ENCODE measurements at regions not wholly inside any gene's neighbourhood (a gene's known extent, or its start where the extent isn't known, plus 50 kb on each side); places are given as distances from the start of the nearest gene placed in this dataset.

GRCh38 chr12:97005174-97005573, 98.1 kb downstream of the NEDD1 start:
- POLR2A ChIA-PET, result no interaction called here
- Mint-ChIP-seq H3K4me1 (peaks cover 0 to 2% (median 0%) of the 10 kb centered on the region in 4 donors), H3K4me3 (no peak overlapping the region), H3K9me3 (no peaks in the 10 kb centered on the region), H3K27ac (no peak overlapping the region), H3K36me3 (no peaks in the 10 kb centered on the region), H3K27me3 (peaks cover 20 to 44% (median 25%) of the 10 kb centered on the region in 5 donors)
- DNase-seq (no peak), ATAC-seq (no peak)

- H3K4me1 Mint-ChIP-seq, result peaks cover 0 to 2% (median 0%) of the 10 kb centered on the region in 4 donors
- H3K27me3 Mint-ChIP-seq, result peaks cover 20 to 46% (median 24%) of the 10 kb centered on the region in 5 donors
- H3K27ac Mint-ChIP-seq, result no peak overlapping the region
- POLR2A ChIA-PET, result no interaction called here
- ATAC-seq (no peak), DNase-seq (no peak)
- H3K4me3 Mint-ChIP-seq, result no peak overlapping the region
- no peaks in the 10 kb centered on the region for H3K36me3 Mint-ChIP-seq
- H3K9me3 Mint-ChIP-seq, result no peaks in the 10 kb centered on the region
Measured at GRCh38 chr12:97005646-97006045, 98.6 kb downstream of the NEDD1 start.

- Mint-ChIP-seq H3K4me1 (peaks cover 0 to 2% (median 0%) of the 10 kb centered on the region in 4 donors), H3K4me3 (no peak overlapping the region), H3K27ac (no peak overlapping the region), H3K36me3 (no peaks in the 10 kb centered on the region), H3K27me3 (peaks cover 20 to 46% (median 22%) of the 10 kb centered on the region in 5 donors), H3K9me3 (no peaks in the 10 kb centered on the region)
- ATAC-seq, result no peak
- POLR2A ChIA-PET, result no interaction called here
- no peak for DNase-seq
Measured at GRCh38 chr12:97006585-97006984, 99.5 kb downstream of the NEDD1 start.

DNA sequence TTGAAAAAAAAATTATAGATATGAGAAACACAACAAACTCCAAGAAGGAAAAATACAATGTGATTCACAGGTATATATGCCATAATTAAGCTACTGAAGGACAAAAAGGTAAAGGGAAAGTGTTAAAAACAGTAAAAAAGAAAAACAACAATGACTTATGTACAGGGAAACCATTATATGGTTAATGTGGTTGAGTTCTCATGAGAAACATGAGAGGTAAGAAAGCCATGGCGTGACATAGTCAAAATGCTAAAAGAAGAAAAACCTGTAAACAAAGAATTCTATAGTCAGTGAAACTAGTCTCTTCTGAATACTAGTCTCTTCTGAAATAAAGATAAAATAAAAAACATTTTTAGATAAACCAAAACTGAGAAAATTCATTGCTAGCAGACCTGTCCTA, 109.1 kb downstream of the NEDD1 start:
- no peak overlapping the region for H3K4me3 Mint-ChIP-seq
- no peak for DNase-seq

DNA sequence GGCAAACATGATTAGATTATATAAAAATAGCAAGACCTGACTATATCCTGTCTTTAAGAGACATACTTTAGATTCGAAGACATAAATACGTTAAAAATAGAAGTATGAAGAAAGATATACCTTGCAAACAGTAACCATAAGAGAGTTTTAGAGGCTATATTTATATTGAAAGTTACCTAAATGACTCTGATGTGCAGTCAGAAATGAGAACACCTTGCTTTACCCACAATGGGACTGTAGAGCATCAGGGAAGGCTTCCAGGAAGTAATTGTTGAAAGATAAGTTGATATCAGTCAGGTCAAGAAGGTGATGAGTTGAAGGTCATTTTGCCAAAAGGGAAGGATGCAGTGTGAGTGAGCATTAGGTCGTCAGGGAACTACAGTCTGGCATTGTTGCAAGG, 110.2 kb downstream of the NEDD1 start:
- no peak for DNase-seq
- Mint-ChIP-seq H3K27ac (no peak overlapping the region), H3K36me3 (peaks cover 0 to 15% (median 2%) of the 10 kb centered on the region in 3 donors), H3K9me3 (peaks cover 2 to 24% (median 11%) of the 10 kb centered on the region in 9 donors), H3K4me1 (no peaks in the 10 kb centered on the region), H3K4me3 (no peak overlapping the region), H3K27me3 (peaks cover 9 to 30% (median 12%) of the 10 kb centered on the region in 5 donors)
- POLR2A ChIA-PET, result no interaction called here
- ATAC-seq, result no peak

More for the DNA sequence above, 109.1 kb downstream of the NEDD1 start:
- POLR2A ChIA-PET, result no interaction called here
- H3K27me3 Mint-ChIP-seq, result peaks cover 9 to 30% (median 11%) of the 10 kb centered on the region in 5 donors
- ATAC-seq, result no peak
- peaks cover 2 to 24% (median 11%) of the 10 kb centered on the region in 9 donors for H3K9me3 Mint-ChIP-seq
- H3K36me3 Mint-ChIP-seq, result peaks cover 0 to 15% (median 2%) of the 10 kb centered on the region in 3 donors
- H3K4me1 Mint-ChIP-seq, result no peaks in the 10 kb centered on the region
- H3K27ac Mint-ChIP-seq, result no peak overlapping the region

- Mint-ChIP-seq H3K4me1 (no peaks in the 10 kb centered on the region), H3K9me3 (no peaks in the 10 kb centered on the region), H3K4me3 (no peak overlapping the region), H3K27me3 (peaks cover 0 to 13% (median 3%) of the 10 kb centered on the region in 5 donors), H3K27ac (no peak overlapping the region), H3K36me3 (no peaks in the 10 kb centered on the region)
- DNase-seq (no peak), ATAC-seq (no peak)
- POLR2A ChIA-PET, result no interaction called here
Measured at GRCh38 chr12:97022536-97023230, 115.6 kb downstream of the NEDD1 start.

- H3K9me3 Mint-ChIP-seq, result no peaks in the 10 kb centered on the region
- no peaks in the 10 kb centered on the region for H3K4me1 Mint-ChIP-seq
- ATAC-seq, result no peak
- DNase-seq, result no peak
- peaks cover 0 to 13% (median 3%) of the 10 kb centered on the region in 5 donors for H3K27me3 Mint-ChIP-seq
- no peak overlapping the region for H3K4me3 Mint-ChIP-seq
- POLR2A ChIA-PET, result no interaction called here
- H3K27ac Mint-ChIP-seq, result no peak overlapping the region
- no peaks in the 10 kb centered on the region for H3K36me3 Mint-ChIP-seq
Measured at GRCh38 chr12:97024393-97024792, 117.3 kb downstream of the NEDD1 start.

DNA sequence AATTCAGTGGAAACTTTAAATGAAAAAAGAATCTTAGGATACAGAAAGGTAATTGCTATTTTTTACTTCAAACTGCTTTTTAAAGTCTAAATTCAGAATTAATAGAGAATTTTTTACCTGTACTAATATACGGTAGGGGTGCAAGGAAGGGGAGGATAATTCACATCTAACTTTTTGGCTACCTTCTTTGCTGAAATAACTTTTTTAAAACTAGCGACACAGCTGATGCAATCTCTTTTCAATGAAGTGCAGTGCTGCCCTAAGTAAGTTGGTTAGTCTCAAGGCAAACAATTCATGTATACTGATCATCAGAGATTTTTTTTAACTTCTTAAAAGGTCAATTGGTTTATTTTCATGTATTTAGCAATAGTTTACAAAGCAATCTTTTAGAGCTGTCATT, 119.8 kb downstream of the NEDD1 start:
- Mint-ChIP-seq H3K4me1 (no peaks in the 10 kb centered on the region), H3K27ac (no peak overlapping the region), H3K36me3 (no peaks in the 10 kb centered on the region), H3K9me3 (no peaks in the 10 kb centered on the region), H3K4me3 (no peak overlapping the region), H3K27me3 (peaks cover under 1 to 12% (median 8%) of the 10 kb centered on the region in 5 donors)
- no peak for ATAC-seq
- no peak for DNase-seq
- POLR2A ChIA-PET, result no interaction called here

DNA sequence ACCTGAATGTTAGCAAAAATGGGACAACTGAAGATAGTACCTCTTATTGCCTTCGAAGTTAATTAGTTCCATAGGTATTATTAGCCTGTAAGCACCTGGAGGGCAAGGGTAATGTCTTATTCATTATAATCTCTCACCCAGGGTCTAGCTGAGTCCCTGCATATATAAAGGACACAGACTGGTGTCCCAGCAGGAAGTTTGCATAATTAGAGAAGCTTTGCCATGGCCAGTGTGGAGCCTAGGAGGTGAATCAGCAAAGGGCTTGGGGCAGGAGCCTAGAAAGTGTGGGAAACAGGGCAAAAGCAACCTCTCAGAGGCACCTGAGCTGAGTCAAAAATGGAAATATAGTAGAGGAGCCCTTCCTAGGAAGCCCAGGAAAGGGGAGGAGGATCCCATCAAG, 120.4 kb downstream of the NEDD1 start:
- Mint-ChIP-seq H3K27me3 (peaks cover 4 to 17% (median 10%) of the 10 kb centered on the region in 5 donors), H3K36me3 (no peaks in the 10 kb centered on the region), H3K4me1 (peaks cover 0 to 2% (median 0%) of the 10 kb centered on the region in 4 donors), H3K9me3 (no peaks in the 10 kb centered on the region), H3K4me3 (no peak overlapping the region), H3K27ac (no peak overlapping the region)
- DNase-seq (no peak), ATAC-seq (no peak)
- POLR2A ChIA-PET, result no interaction called here

DNA sequence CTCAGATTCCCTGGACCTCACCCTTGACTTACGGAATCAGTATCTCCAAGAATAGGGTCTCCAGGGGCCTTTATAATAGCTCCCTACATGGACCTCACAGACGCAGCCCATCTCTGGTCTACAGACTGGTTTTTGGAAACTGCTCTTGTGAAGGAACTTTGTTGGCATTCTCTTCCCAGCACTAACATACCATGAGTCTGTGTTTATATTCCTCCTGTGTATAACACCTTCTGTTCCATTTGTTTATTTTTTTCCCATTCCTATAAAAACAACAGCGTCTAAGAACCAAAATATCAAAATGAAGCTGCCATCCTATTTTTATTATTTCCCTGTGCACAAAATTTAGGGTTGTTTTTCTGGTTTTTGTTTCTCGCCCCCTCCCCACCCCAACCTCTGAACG, 131.1 kb downstream of the NEDD1 start:
- Mint-ChIP-seq H3K9me3 (peaks cover 0 to 9% (median 0%) of the 10 kb centered on the region in 9 donors), H3K36me3 (no peaks in the 10 kb centered on the region), H3K4me3 (no peak overlapping the region), H3K4me1 (no peaks in the 10 kb centered on the region), H3K27ac (no peak overlapping the region), H3K27me3 (peaks cover 3 to 27% (median 18%) of the 10 kb centered on the region in 5 donors)
- DNase-seq, result no peak
- no peak for ATAC-seq
- POLR2A ChIA-PET, result no interaction called here

DNA sequence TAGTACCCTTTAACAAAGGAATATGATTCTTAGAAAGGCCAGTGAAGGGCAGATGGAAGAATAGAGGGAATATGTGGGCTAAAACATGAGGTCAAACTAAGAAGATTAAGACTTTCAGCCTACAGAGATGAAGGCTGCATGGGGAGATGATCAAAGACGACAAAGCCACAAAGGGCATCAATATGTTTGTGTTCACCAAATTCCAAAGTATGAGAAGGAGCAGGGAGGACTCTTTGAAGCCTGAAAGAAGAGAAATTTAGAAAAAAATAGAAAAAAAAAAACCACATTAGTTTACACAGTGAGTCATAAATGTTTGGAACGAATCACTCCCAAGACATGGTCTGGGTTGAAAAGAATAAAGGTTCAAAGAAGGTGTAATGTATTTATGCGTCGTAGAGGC, 131.8 kb downstream of the NEDD1 start:
- H3K36me3 Mint-ChIP-seq, result no peaks in the 10 kb centered on the region
- ATAC-seq (no peak), DNase-seq (no peak)
- peaks cover 3 to 27% (median 18%) of the 10 kb centered on the region in 5 donors for H3K27me3 Mint-ChIP-seq
- peaks cover 0 to 9% (median 0%) of the 10 kb centered on the region in 9 donors for H3K9me3 Mint-ChIP-seq
- no peaks in the 10 kb centered on the region for H3K4me1 Mint-ChIP-seq
- no peak overlapping the region for H3K27ac Mint-ChIP-seq
- POLR2A ChIA-PET, result no interaction called here
- H3K4me3 Mint-ChIP-seq, result no peak overlapping the region

GRCh38 chr12:97046901-97047300, 139.8 kb downstream of the NEDD1 start:
- H3K4me3 Mint-ChIP-seq, result no peak overlapping the region
- POLR2A ChIA-PET, result no interaction called here
- H3K9me3 Mint-ChIP-seq, result no peaks in the 10 kb centered on the region
- no peak for ATAC-seq
- no peaks in the 10 kb centered on the region for H3K4me1 Mint-ChIP-seq
- H3K27me3 Mint-ChIP-seq, result peaks cover 2 to 17% (median 6%) of the 10 kb centered on the region in 5 donors
- H3K36me3 Mint-ChIP-seq, result no peaks in the 10 kb centered on the region
- DNase-seq, result no peak
- H3K27ac Mint-ChIP-seq, result no peak overlapping the region

GRCh38 chr12:97047361-97047760, 140.3 kb downstream of the NEDD1 start:
- Mint-ChIP-seq H3K9me3 (no peaks in the 10 kb centered on the region), H3K4me3 (no peak overlapping the region), H3K4me1 (no peaks in the 10 kb centered on the region), H3K27me3 (peaks cover 2 to 19% (median 6%) of the 10 kb centered on the region in 5 donors), H3K27ac (no peak overlapping the region), H3K36me3 (no peaks in the 10 kb centered on the region)
- DNase-seq (no peak), ATAC-seq (no peak)
- POLR2A ChIA-PET, result no interaction called here
